ENCODE measurements at regions not wholly inside any gene's neighbourhood (a gene's known extent, or its start where the extent isn't known, plus 50 kb on each side); places are given as distances from the start of the nearest gene placed in this dataset.

DNA sequence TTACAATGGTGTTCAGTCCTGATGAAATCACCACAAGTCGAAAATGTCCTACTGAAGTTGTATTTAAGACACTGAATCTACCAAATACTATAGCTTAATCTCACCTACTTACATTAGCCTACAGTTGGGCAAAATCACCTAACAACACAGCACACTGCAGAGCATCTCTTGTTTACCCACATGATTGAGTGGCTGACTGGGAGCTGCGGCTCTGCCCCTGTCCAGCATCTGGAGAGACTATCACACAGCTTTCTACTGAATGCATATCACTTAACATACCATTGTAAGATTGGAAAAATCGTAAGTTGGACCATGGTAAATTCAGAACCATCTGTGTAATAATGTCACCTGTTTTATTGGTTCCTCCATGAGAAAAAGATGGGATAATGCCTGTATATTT, 1083.2 kb upstream of the PCDH7 start:
- POLR2A ChIA-PET (ENCODE audit: low non-redundant PET) = no interaction called here
- CTCF ChIA-PET = interaction anchor here (0.6 kb wide), 1 partner anchor 435 kb away, joined by 4 read pairs; no protein-coding TSS in a partner anchor
- no peak for DNase-seq (ENCODE audit: low spot score)
- no peak overlapping the region for H3K27ac ChIP-seq
- no peak for TF ChIP-seq CTCF (conservative IDR thresholded peaks at IDR 0.05; ENCODE audit: low read depth)

- no peak for TF ChIP-seq CTCF (conservative IDR thresholded peaks at IDR 0.05; ENCODE audit: low read depth)
- ChIA-PET CTCF (no interaction called here), POLR2A (ENCODE audit: low non-redundant PET) (no interaction called here)
- DNase-seq (ENCODE audit: low spot score) = no peak
- no peak overlapping the region for H3K27ac ChIP-seq
These were observed 1066.9 kb upstream of the PCDH7 start for GRCh38 chr4:29653221-29653620.

- TF ChIP-seq CTCF (conservative IDR thresholded peaks at IDR 0.05; ENCODE audit: low read depth) = no peak
- no peak overlapping the region for H3K27ac ChIP-seq
- CTCF ChIA-PET = no interaction called here
- POLR2A ChIA-PET (ENCODE audit: low non-redundant PET) = no interaction called here
- DNase-seq (ENCODE audit: low spot score) = no peak
These were observed 1039.5 kb upstream of the PCDH7 start for GRCh38 chr4:29680644-29681043.

- POLR2A ChIA-PET (ENCODE audit: low non-redundant PET) = no interaction called here
- CTCF ChIA-PET = no interaction called here
- H3K27ac ChIP-seq = no peak overlapping the region
- DNase-seq (ENCODE audit: low spot score) = no peak
- no peak for TF ChIP-seq CTCF (conservative IDR thresholded peaks at IDR 0.05; ENCODE audit: low read depth)
These were observed 1016.1 kb upstream of the PCDH7 start for GRCh38 chr4:29704059-29704458.

GRCh38 chr4:29708473-29708872, 1011.7 kb upstream of the PCDH7 start:
- no peak overlapping the region for H3K27ac ChIP-seq

GRCh38 chr4:29710519-29710918, 1009.6 kb upstream of the PCDH7 start:
- ChIA-PET CTCF (interaction anchor here (0.7 kb wide), 1 partner anchor 1003 kb away, joined by 3 read pairs; no protein-coding TSS in a partner anchor), POLR2A (ENCODE audit: low non-redundant PET) (no interaction called here)
- no peak for TF ChIP-seq CTCF (conservative IDR thresholded peaks at IDR 0.05; ENCODE audit: low read depth)
- H3K27ac ChIP-seq = no peak overlapping the region
- DNase-seq (ENCODE audit: low spot score) = no peak

More at GRCh38 chr4:29708473-29708872, 1011.7 kb upstream of the PCDH7 start:
- ChIA-PET CTCF (no interaction called here), POLR2A (ENCODE audit: low non-redundant PET) (no interaction called here)
- no peak for TF ChIP-seq CTCF (conservative IDR thresholded peaks at IDR 0.05; ENCODE audit: low read depth)
- DNase-seq (ENCODE audit: low spot score) = peak; percentile 39

DNA sequence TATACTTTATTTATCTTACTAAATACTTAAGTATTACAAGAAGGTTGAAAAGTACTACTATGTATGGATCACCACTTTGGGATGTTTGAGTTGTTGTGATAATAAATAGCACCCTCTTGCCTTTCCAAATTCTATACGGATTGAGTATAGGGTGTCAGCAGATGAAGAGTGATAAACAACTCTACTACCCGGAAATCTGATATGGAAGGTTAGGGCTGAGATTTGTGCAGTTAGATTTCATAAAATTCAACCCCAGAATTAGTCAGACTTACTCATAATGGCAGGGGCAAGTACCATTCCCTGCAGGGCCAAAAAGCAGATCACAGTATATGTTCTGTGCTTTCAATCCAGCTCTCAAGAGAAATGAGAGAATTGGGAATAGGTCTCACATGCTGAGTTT, 1008.9 kb upstream of the PCDH7 start:
- no peak overlapping the region for H3K27ac ChIP-seq
- no peak for TF ChIP-seq CTCF (conservative IDR thresholded peaks at IDR 0.05; ENCODE audit: low read depth)
- ChIA-PET CTCF (no interaction called here), POLR2A (ENCODE audit: low non-redundant PET) (no interaction called here)
- no peak for DNase-seq (ENCODE audit: low spot score)

Measured in RWPE1 (cell line).